NCI-H2196 (cell line): ENCODE measurements at regions not wholly inside any gene's neighbourhood (a gene's known extent, or its start where the extent isn't known, plus 50 kb on each side); places are given as distances from the start of the nearest gene placed in this dataset.
"Not testable (repeated sequence)": the region's sequence is repeated elsewhere in the genome, so short reads cannot be mapped to it uniquely, and the experiment has no call there.

ENCODE experiments used
- DNase-seq: peaks from one replicate; lab custom pipeline; 2025; ENCODE audit not compliant: unreplicated experiment; lab: John Stamatoyannopoulos, UW

- no peak for DNase-seq
Observed at GRCh38 chr2:9707611-9708160, 76.9 kb upstream of the YWHAQ start.

GRCh38 chr2:9708683-9709538 is 78.1 kb upstream of the YWHAQ start:
- no peak for DNase-seq

- DNase-seq = no peak
Observed at GRCh38 chr2:9709539-9710285, 78.9 kb upstream of the YWHAQ start.

- DNase-seq = no peak
Observed at GRCh38 chr2:9710311-9710710, 79.5 kb upstream of the YWHAQ start.

- DNase-seq = no peak
Observed at GRCh38 chr2:9712263-9712662, 81.5 kb upstream of the YWHAQ start.

- DNase-seq = no peak
Observed at GRCh38 chr2:9714630-9715214, 83.9 kb upstream of the YWHAQ start.

- no peak for DNase-seq
Observed at GRCh38 chr2:9715238-9715637, 84.4 kb upstream of the YWHAQ start.

- DNase-seq = no peak
Observed at GRCh38 chr2:9717886-9718451, 87.2 kb upstream of the YWHAQ start.

- no peak for DNase-seq
Observed at GRCh38 chr2:9720352-9721093, 89.7 kb upstream of the YWHAQ start.

GRCh38 chr2:9721344-9721743 is 90.5 kb upstream of the YWHAQ start:
- no peak for DNase-seq

GRCh38 chr2:9722451-9722850 is 91.7 kb upstream of the YWHAQ start:
- DNase-seq = no peak

GRCh38 chr2:9724565-9724964 is 93.8 kb upstream of the YWHAQ start:
- no peak for DNase-seq

- no peak for DNase-seq
Observed at GRCh38 chr2:9725106-9725505, 94.3 kb upstream of the YWHAQ start.

GRCh38 chr2:9726016-9726415 is 95.2 kb upstream of the YWHAQ start:
- not testable (repeated sequence) for DNase-seq

- not testable (repeated sequence) for DNase-seq
Observed at GRCh38 chr2:9730523-9730922, 99.7 kb upstream of the YWHAQ start.

- DNase-seq = no peak
Observed at GRCh38 chr2:9732824-9733223, 102.0 kb upstream of the YWHAQ start.

- DNase-seq = no peak
Observed at GRCh38 chr2:9734308-9734707, 103.5 kb upstream of the YWHAQ start.

GRCh38 chr2:9735335-9735734 is 104.5 kb upstream of the YWHAQ start:
- no peak for DNase-seq

- DNase-seq = no peak
Observed at GRCh38 chr2:9736021-9736420, 105.2 kb upstream of the YWHAQ start.

- no peak for DNase-seq
Observed at GRCh38 chr2:9737053-9737875, 106.0 kb upstream of the TAF1B start.
